GM12875 (cell line): ENCODE measurements at regions not wholly inside any gene's neighbourhood (a gene's known extent, or its start where the extent isn't known, plus 50 kb on each side); places are given as distances from the start of the nearest gene placed in this dataset.
"Not testable (repeated sequence)": the region's sequence is repeated elsewhere in the genome, so short reads cannot be mapped to it uniquely, and the experiment has no call there.

Experiments used
- H3K4me3 ChIP-seq: one replicate; pipeline ENCODE4 v1.5.1; 2011; ENCODE audit warnings: low read depth, low read length, control low read depth
- CTCF ChIP-seq: IDR thresholded peaks from 2 replicates; pipeline ENCODE4 v1.5.1; 2011; ENCODE audit warnings: low read depth, mild to moderate bottlenecking, control low read depth, inconsistent platforms, low read length, moderate library complexity, borderline replicate concordance; ENCODE audit not compliant: insufficient read depth

GRCh38 chr2:83003555-83003954, 1455.5 kb downstream of the SUCLG1 start:
- TF ChIP-seq CTCF, result no peak

GRCh38 chr2:83002706-83003105, 1456.4 kb downstream of the SUCLG1 start:
- no peak for TF ChIP-seq CTCF
- no peak overlapping the region for H3K4me3 ChIP-seq

More at GRCh38 chr2:83003555-83003954, 1455.5 kb downstream of the SUCLG1 start:
- no peak overlapping the region for H3K4me3 ChIP-seq

GRCh38 chr2:82998781-82999180, 1460.3 kb downstream of the SUCLG1 start:
- no peak overlapping the region for H3K4me3 ChIP-seq
- no peak for TF ChIP-seq CTCF

- TF ChIP-seq CTCF, result no peak
- H3K4me3 ChIP-seq, result no peak overlapping the region
Measured at GRCh38 chr2:82996217-82996616, 1462.9 kb downstream of the SUCLG1 start.

GRCh38 chr2:82994151-82994550, 1464.9 kb downstream of the SUCLG1 start:
- TF ChIP-seq CTCF, result no peak
- no peak overlapping the region for H3K4me3 ChIP-seq

GRCh38 chr2:82993609-82994008, 1465.5 kb downstream of the SUCLG1 start:
- H3K4me3 ChIP-seq, result no peak overlapping the region
- no peak for TF ChIP-seq CTCF

- TF ChIP-seq CTCF, result no peak
- no peak overlapping the region for H3K4me3 ChIP-seq
Measured at GRCh38 chr2:82992968-82993367, 1466.1 kb downstream of the SUCLG1 start.

- H3K4me3 ChIP-seq, result not testable (repeated sequence)
Measured at GRCh38 chr2:82987706-82988105, 1471.4 kb downstream of the SUCLG1 start.
